ENCODE measurements at regions not wholly inside any gene's neighbourhood (a gene's known extent, or its start where the extent isn't known, plus 50 kb on each side); places are given as distances from the start of the nearest gene placed in this dataset.

GRCh38 chr17:77436058-77436442, 295.3 kb downstream of the SEC14L1 start:
- peaks cover 20 to 84% (median 76%) of the 10 kb centered on the region in 5 donors for H3K4me1 ChIP-seq (ENCODE audit: control insufficient read depth in 5 of 5, insufficient read depth in 5 of 5, low read length in 5 of 5)
- H3K27ac ChIP-seq (ENCODE audit: low read depth, low read length), result no peak overlapping the region
- no peaks in the 10 kb centered on the region for H3K27me3 ChIP-seq (ENCODE audit: control insufficient read depth in 5 of 5, insufficient read depth in 4 of 5, low read length in 5 of 5)
- peaks cover 0 to 6% (median 0%) of the 10 kb centered on the region in 5 donors for H3K36me3 ChIP-seq (ENCODE audit: control insufficient read depth in 5 of 5, insufficient read depth in 5 of 5, low read length in 5 of 5)
- H3K4me3 ChIP-seq (ENCODE audit: low read depth in 1 of 5, low read length in 5 of 5), result no peak overlapping the region
- no peaks in the 10 kb centered on the region for H3K9me3 ChIP-seq (ENCODE audit: control insufficient read depth in 5 of 5, low read length in 5 of 5)
- H3K9ac ChIP-seq (ENCODE audit: low read length in 5 of 5), result no peak overlapping the region

- H3K9me3 ChIP-seq (ENCODE audit: control insufficient read depth in 5 of 5, low read length in 5 of 5), result no peaks in the 10 kb centered on the region
- peaks cover 0 to 6% (median 0%) of the 10 kb centered on the region in 5 donors for H3K36me3 ChIP-seq (ENCODE audit: control insufficient read depth in 5 of 5, insufficient read depth in 5 of 5, low read length in 5 of 5)
- H3K27ac ChIP-seq (ENCODE audit: low read depth, low read length), result no peak overlapping the region
- H3K27me3 ChIP-seq (ENCODE audit: control insufficient read depth in 5 of 5, insufficient read depth in 4 of 5, low read length in 5 of 5), result no peaks in the 10 kb centered on the region
- H3K4me3 ChIP-seq (ENCODE audit: low read depth in 1 of 5, low read length in 5 of 5), result no peak overlapping the region
- H3K4me1 ChIP-seq (ENCODE audit: control insufficient read depth in 5 of 5, insufficient read depth in 5 of 5, low read length in 5 of 5), result peaks cover 20 to 87% (median 80%) of the 10 kb centered on the region in 5 donors
- no peak overlapping the region for H3K9ac ChIP-seq (ENCODE audit: low read length in 5 of 5)
Observed at GRCh38 chr17:77436481-77436880, 295.7 kb downstream of the SEC14L1 start.

GRCh38 chr17:77437017-77437416, 296.2 kb downstream of the SEC14L1 start:
- Histone ChIP-seq H3K9ac (ENCODE audit: low read length in 5 of 5) (no peak overlapping the region), H3K9me3 (ENCODE audit: control insufficient read depth in 5 of 5, low read length in 5 of 5) (no peaks in the 10 kb centered on the region), H3K4me3 (ENCODE audit: low read depth in 1 of 5, low read length in 5 of 5) (no peak overlapping the region), H3K27me3 (ENCODE audit: control insufficient read depth in 5 of 5, insufficient read depth in 4 of 5, low read length in 5 of 5) (no peaks in the 10 kb centered on the region), H3K27ac (ENCODE audit: low read depth, low read length) (no peak overlapping the region), H3K4me1 (ENCODE audit: control insufficient read depth in 5 of 5, insufficient read depth in 5 of 5, low read length in 5 of 5) (peaks cover 20 to 92% (median 83%) of the 10 kb centered on the region in 5 donors), H3K36me3 (ENCODE audit: control insufficient read depth in 5 of 5, insufficient read depth in 5 of 5, low read length in 5 of 5) (peaks cover 0 to 6% (median 0%) of the 10 kb centered on the region in 5 donors)

GRCh38 chr17:77437747-77438146, 297.0 kb downstream of the SEC14L1 start:
- H3K4me1 ChIP-seq (ENCODE audit: control insufficient read depth in 5 of 5, insufficient read depth in 5 of 5, low read length in 5 of 5), result peaks cover 20 to 93% (median 83%) of the 10 kb centered on the region in 5 donors
- H3K36me3 ChIP-seq (ENCODE audit: control insufficient read depth in 5 of 5, insufficient read depth in 5 of 5, low read length in 5 of 5), result peaks cover 0 to 6% (median 0%) of the 10 kb centered on the region in 5 donors
- H3K9ac ChIP-seq (ENCODE audit: low read length in 5 of 5), result no peak overlapping the region
- no peak overlapping the region for H3K27ac ChIP-seq (ENCODE audit: low read depth, low read length)
- no peak overlapping the region for H3K4me3 ChIP-seq (ENCODE audit: low read depth in 1 of 5, low read length in 5 of 5)
- H3K27me3 ChIP-seq (ENCODE audit: control insufficient read depth in 5 of 5, insufficient read depth in 4 of 5, low read length in 5 of 5), result no peaks in the 10 kb centered on the region
- H3K9me3 ChIP-seq (ENCODE audit: control insufficient read depth in 5 of 5, low read length in 5 of 5), result no peaks in the 10 kb centered on the region

GRCh38 chr17:77438241-77439188, 297.7 kb downstream of the SEC14L1 start:
- Histone ChIP-seq H3K4me3 (ENCODE audit: low read depth in 1 of 5, low read length in 5 of 5) (no peak overlapping the region), H3K4me1 (ENCODE audit: control insufficient read depth in 5 of 5, insufficient read depth in 5 of 5, low read length in 5 of 5) (peaks cover 20 to 92% (median 81%) of the 10 kb centered on the region in 5 donors), H3K27ac (ENCODE audit: low read depth, low read length) (no peak overlapping the region), H3K27me3 (ENCODE audit: control insufficient read depth in 5 of 5, insufficient read depth in 4 of 5, low read length in 5 of 5) (no peaks in the 10 kb centered on the region), H3K36me3 (ENCODE audit: control insufficient read depth in 5 of 5, insufficient read depth in 5 of 5, low read length in 5 of 5) (peaks cover 0 to 6% (median 0%) of the 10 kb centered on the region in 5 donors), H3K9ac (ENCODE audit: low read length in 5 of 5) (no peak overlapping the region), H3K9me3 (ENCODE audit: control insufficient read depth in 5 of 5, low read length in 5 of 5) (no peaks in the 10 kb centered on the region)

- H3K4me1 ChIP-seq (ENCODE audit: control insufficient read depth in 5 of 5, insufficient read depth in 5 of 5, low read length in 5 of 5), result peaks cover 21 to 91% (median 80%) of the 10 kb centered on the region in 5 donors
- peaks cover 0 to 6% (median 0%) of the 10 kb centered on the region in 5 donors for H3K36me3 ChIP-seq (ENCODE audit: control insufficient read depth in 5 of 5, insufficient read depth in 5 of 5, low read length in 5 of 5)
- H3K27ac ChIP-seq (ENCODE audit: low read depth, low read length), result no peak overlapping the region
- H3K4me3 ChIP-seq (ENCODE audit: low read depth in 1 of 5, low read length in 5 of 5), result peak overlapping the region in 1 of 5 donors; percentile 32
- no peaks in the 10 kb centered on the region for H3K9me3 ChIP-seq (ENCODE audit: control insufficient read depth in 5 of 5, low read length in 5 of 5)
- H3K9ac ChIP-seq (ENCODE audit: low read length in 5 of 5), result peak overlapping the region in 1 of 5 donors; percentile 42
- no peaks in the 10 kb centered on the region for H3K27me3 ChIP-seq (ENCODE audit: control insufficient read depth in 5 of 5, insufficient read depth in 4 of 5, low read length in 5 of 5)
Observed at GRCh38 chr17:77439189-77440018, 298.6 kb downstream of the SEC14L1 start.

GRCh38 chr17:77440560-77440981, 299.8 kb downstream of the SEC14L1 start:
- Histone ChIP-seq H3K27ac (ENCODE audit: low read depth, low read length) (no peak overlapping the region), H3K4me3 (ENCODE audit: low read depth in 1 of 5, low read length in 5 of 5) (no peak overlapping the region), H3K9ac (ENCODE audit: low read length in 5 of 5) (peak overlapping the region in 1 of 5 donors; percentile 23), H3K4me1 (ENCODE audit: control insufficient read depth in 5 of 5, insufficient read depth in 5 of 5, low read length in 5 of 5) (peaks cover 22 to 91% (median 80%) of the 10 kb centered on the region in 5 donors), H3K9me3 (ENCODE audit: control insufficient read depth in 5 of 5, low read length in 5 of 5) (no peaks in the 10 kb centered on the region), H3K27me3 (ENCODE audit: control insufficient read depth in 5 of 5, insufficient read depth in 4 of 5, low read length in 5 of 5) (no peaks in the 10 kb centered on the region), H3K36me3 (ENCODE audit: control insufficient read depth in 5 of 5, insufficient read depth in 5 of 5, low read length in 5 of 5) (no peaks in the 10 kb centered on the region)

GRCh38 chr17:77441130-77441920, 300.6 kb downstream of the SEC14L1 start:
- Histone ChIP-seq H3K27me3 (ENCODE audit: control insufficient read depth in 5 of 5, insufficient read depth in 4 of 5, low read length in 5 of 5) (no peaks in the 10 kb centered on the region), H3K4me1 (ENCODE audit: control insufficient read depth in 5 of 5, insufficient read depth in 5 of 5, low read length in 5 of 5) (peaks cover 20 to 91% (median 79%) of the 10 kb centered on the region in 5 donors), H3K27ac (ENCODE audit: low read depth, low read length) (no peak overlapping the region), H3K9me3 (ENCODE audit: control insufficient read depth in 5 of 5, low read length in 5 of 5) (peaks cover 0 to 2% (median 0%) of the 10 kb centered on the region in 5 donors), H3K9ac (ENCODE audit: low read length in 5 of 5) (peak overlapping the region in 2 of 5 donors; percentile 23 to 32), H3K36me3 (ENCODE audit: control insufficient read depth in 5 of 5, insufficient read depth in 5 of 5, low read length in 5 of 5) (no peaks in the 10 kb centered on the region), H3K4me3 (ENCODE audit: low read depth in 1 of 5, low read length in 5 of 5) (no peak overlapping the region)

- Histone ChIP-seq H3K9ac (ENCODE audit: low read length in 5 of 5) (no peak overlapping the region), H3K27me3 (ENCODE audit: control insufficient read depth in 5 of 5, insufficient read depth in 4 of 5, low read length in 5 of 5) (no peaks in the 10 kb centered on the region), H3K9me3 (ENCODE audit: control insufficient read depth in 5 of 5, low read length in 5 of 5) (peaks cover 0 to 2% (median 0%) of the 10 kb centered on the region in 5 donors), H3K36me3 (ENCODE audit: control insufficient read depth in 5 of 5, insufficient read depth in 5 of 5, low read length in 5 of 5) (no peaks in the 10 kb centered on the region), H3K4me1 (ENCODE audit: control insufficient read depth in 5 of 5, insufficient read depth in 5 of 5, low read length in 5 of 5) (peaks cover 16 to 91% (median 73%) of the 10 kb centered on the region in 5 donors), H3K4me3 (ENCODE audit: low read depth in 1 of 5, low read length in 5 of 5) (no peak overlapping the region), H3K27ac (ENCODE audit: low read depth, low read length) (no peak overlapping the region)
Observed at GRCh38 chr17:77441940-77442339, 301.2 kb downstream of the SEC14L1 start.
